Calu3 (cell line): ENCODE measurements at regions not wholly inside any gene's neighbourhood (a gene's known extent, or its start where the extent isn't known, plus 50 kb on each side); places are given as distances from the start of the nearest gene placed in this dataset.
A peak's percentile ranks its signal among the peaks of the same experiment; 100 is the strongest.

Experiments
- BruUV-seq: library from RNA; stranded (reverse); fragments of 400-500 nt; replicated peaks from 2 replicates; lab custom pipeline; 2021; lab: Mats Ljungman, UMichigan
- CTCF ChIA-PET: fragments of 300-600 bp; sonication (Branson Sonifier 250); formaldehyde crosslinking; loops from one replicate; lab custom pipeline; 2022; ENCODE audit warnings: antibody characterized with exemption; lab: Charles Lee
- DNase-seq: peaks from one replicate; pipeline ENCODE4 v3.0.0; 2022
- H3K27ac Mint-ChIP-seq: one replicate; pipeline ENCODE4 v1.8.0; 2022; ENCODE audit warnings: mixed read lengths; ENCODE audit not compliant: unreplicated experiment
- H3K27me3 Mint-ChIP-seq: one replicate; pipeline ENCODE4 v1.8.0; 2022; ENCODE audit warnings: mixed read lengths; ENCODE audit not compliant: unreplicated experiment
- H3K36me3 Mint-ChIP-seq: one replicate; pipeline ENCODE4 v1.8.0; 2022; ENCODE audit warnings: mild to moderate bottlenecking, moderate library complexity, mixed read lengths; ENCODE audit not compliant: insufficient read depth, unreplicated experiment
- H3K4me1 Mint-ChIP-seq: one replicate; pipeline ENCODE4 v1.8.0; 2022; ENCODE audit warnings: mild to moderate bottlenecking, low read depth, mixed read lengths; ENCODE audit not compliant: unreplicated experiment
- H3K4me3 Mint-ChIP-seq: one replicate; pipeline ENCODE4 v1.8.0; 2022; ENCODE audit warnings: mild to moderate bottlenecking, low read depth, moderate library complexity, mixed read lengths; ENCODE audit not compliant: unreplicated experiment
- H3K9me3 Mint-ChIP-seq: one replicate; pipeline ENCODE4 v1.8.0; 2022; ENCODE audit warnings: low read depth, mixed read lengths; ENCODE audit not compliant: unreplicated experiment
- CTCF ChIP-seq: fragments of 200-600 bp; IDR thresholded peaks from one replicate; pipeline ENCODE4 v1.8.0; 2022; ENCODE audit warnings: antibody characterized with exemption; ENCODE audit not compliant: unreplicated experiment
- intact Hi-C: fragments of 100-400 bp; cut with micrococcal nuclease; formaldehyde crosslinking; loops from one replicate; pipeline ENCODE4 v1.10.0; 2022; ENCODE audit not compliant: unreplicated experiment

GRCh38 chr2:51698021-51698420 lies 666.1 kb upstream of the NRXN1 start:
- intact Hi-C loops = loop anchor here (10.0 kb wide), 1 partner anchor 1163 kb away; no protein-coding TSS in a partner anchor
- CTCF ChIA-PET = interaction anchor here (0.7 kb wide), 2 partner anchors 13 to 300 kb away, joined by 4 to 5 read pairs; no protein-coding TSS in a partner anchor
- Mint-ChIP-seq H3K9me3 (peaks cover 4% of the 10 kb centered on the region), H3K4me1 (no peaks in the 10 kb centered on the region), H3K36me3 (no peaks in the 10 kb centered on the region), H3K27ac (no peak overlapping the region), H3K27me3 (no peaks in the 10 kb centered on the region), H3K4me3 (no peak overlapping the region)
- no TSS peak for BruUV-seq
- no peak for DNase-seq
- no peak for TF ChIP-seq CTCF

GRCh38 chr2:51697095-51697494 lies 665.2 kb upstream of the NRXN1 start:
- intact Hi-C loops = loop anchor here (10.0 kb wide), 1 partner anchor 1162 kb away; no protein-coding TSS in a partner anchor
- no peak overlapping the region for H3K4me3 Mint-ChIP-seq
- H3K9me3 Mint-ChIP-seq = peaks cover 4% of the 10 kb centered on the region
- no peak for DNase-seq
- no TSS peak for BruUV-seq
- CTCF ChIA-PET = interaction anchor here (0.6 to 0.7 kb wide), 3 partner anchors 12 to 301 kb away, joined by 4 to 5 read pairs (median 4); no protein-coding TSS in a partner anchor
- H3K4me1 Mint-ChIP-seq = no peaks in the 10 kb centered on the region
- no peak for TF ChIP-seq CTCF
- peak overlapping the region; percentile 50 for H3K27ac Mint-ChIP-seq
- H3K36me3 Mint-ChIP-seq = no peaks in the 10 kb centered on the region
- no peaks in the 10 kb centered on the region for H3K27me3 Mint-ChIP-seq

- H3K27ac Mint-ChIP-seq = no peak overlapping the region
- intact Hi-C loops = loop anchor here (10.0 kb wide), 1 partner anchor 1161 kb away; no protein-coding TSS in a partner anchor
- CTCF ChIA-PET = no interaction called here
- DNase-seq = no peak
- BruUV-seq = no TSS peak
- TF ChIP-seq CTCF = no peak
- H3K4me1 Mint-ChIP-seq = no peaks in the 10 kb centered on the region
- no peaks in the 10 kb centered on the region for H3K27me3 Mint-ChIP-seq
- H3K4me3 Mint-ChIP-seq = no peak overlapping the region
- peaks cover 4% of the 10 kb centered on the region for H3K9me3 Mint-ChIP-seq
- no peaks in the 10 kb centered on the region for H3K36me3 Mint-ChIP-seq
Measured at GRCh38 chr2:51695531-51695930, 663.6 kb upstream of the NRXN1 start.

- Mint-ChIP-seq H3K4me3 (no peak overlapping the region), H3K9me3 (peaks cover 4% of the 10 kb centered on the region), H3K27me3 (no peaks in the 10 kb centered on the region), H3K4me1 (no peaks in the 10 kb centered on the region), H3K27ac (no peak overlapping the region), H3K36me3 (no peaks in the 10 kb centered on the region)
- DNase-seq = no peak
- BruUV-seq = no TSS peak
- TF ChIP-seq CTCF = no peak
- CTCF ChIA-PET = no interaction called here
- intact Hi-C loops = loop anchor here (10.0 kb wide), 1 partner anchor 1159 kb away; no protein-coding TSS in a partner anchor
Measured at GRCh38 chr2:51693640-51694039, 661.7 kb upstream of the NRXN1 start.
